HL-60 (cell line): ENCODE measurements at regions not wholly inside any gene's neighbourhood (a gene's known extent, or its start where the extent isn't known, plus 50 kb on each side); places are given as distances from the start of the nearest gene placed in this dataset.

Experiments
- DNase-seq, 2 experiments: peaks; one replicate each; pipeline ENCODE4 v3.0.0-alpha.2; 2010 to 2020; ENCODE audit warnings: low read depth in 1 of 2, low spot score in 1 of 2
- H3K27ac ChIP-seq: fragments of 250-450 bp; sonication (Bioruptor Pico); replicated peaks from 2 replicates; pipeline ENCODE4 v1.5.1; 2020; ENCODE audit warnings: mild to moderate bottlenecking, moderate library complexity
- H3K27me3 ChIP-seq: fragments of 250-450 bp; sonication (Bioruptor Pico); 2 replicates; pipeline ENCODE4 v1.5.1; 2021; ENCODE audit warnings: mild to moderate bottlenecking, moderate library complexity; ENCODE audit not compliant: insufficient read depth, poor library complexity, severe bottlenecking
- H3K4me3 ChIP-seq: replicated peaks from 2 replicates; pipeline ENCODE4 v1.5.1; 2011; ENCODE audit warnings: mild to moderate bottlenecking, control low read depth, low read length; ENCODE audit not compliant: insufficient read depth
- GABPA ChIP-seq: IDR thresholded peaks from 2 replicates; pipeline ENCODE4 v1.6.1; 2012; ENCODE audit warnings: low read depth
- POLR2AphosphoS5 ChIP-seq: IDR thresholded peaks from 2 replicates; pipeline ENCODE4 v1.6.1; 2012; ENCODE audit warnings: low read depth
- SPI1 ChIP-seq: IDR thresholded peaks from 2 replicates; pipeline ENCODE4 v1.6.1; 2012; ENCODE audit warnings: low read depth, mild to moderate bottlenecking, borderline replicate concordance
- TF ChIP-seq, protein P1 (sequence below): IDR thresholded peaks from one replicate; pipeline ENCODE4 v1.5.1; 2011; ENCODE audit warnings: low read length, control low read depth, inconsistent platforms; ENCODE audit not compliant: insufficient read depth
- TF ChIP-seq, protein P2 (sequence below): IDR thresholded peaks from 2 replicates; pipeline ENCODE4 v1.6.1; 2012; ENCODE audit warnings: low read depth; ENCODE audit not compliant: insufficient replicate concordance

DNA sequence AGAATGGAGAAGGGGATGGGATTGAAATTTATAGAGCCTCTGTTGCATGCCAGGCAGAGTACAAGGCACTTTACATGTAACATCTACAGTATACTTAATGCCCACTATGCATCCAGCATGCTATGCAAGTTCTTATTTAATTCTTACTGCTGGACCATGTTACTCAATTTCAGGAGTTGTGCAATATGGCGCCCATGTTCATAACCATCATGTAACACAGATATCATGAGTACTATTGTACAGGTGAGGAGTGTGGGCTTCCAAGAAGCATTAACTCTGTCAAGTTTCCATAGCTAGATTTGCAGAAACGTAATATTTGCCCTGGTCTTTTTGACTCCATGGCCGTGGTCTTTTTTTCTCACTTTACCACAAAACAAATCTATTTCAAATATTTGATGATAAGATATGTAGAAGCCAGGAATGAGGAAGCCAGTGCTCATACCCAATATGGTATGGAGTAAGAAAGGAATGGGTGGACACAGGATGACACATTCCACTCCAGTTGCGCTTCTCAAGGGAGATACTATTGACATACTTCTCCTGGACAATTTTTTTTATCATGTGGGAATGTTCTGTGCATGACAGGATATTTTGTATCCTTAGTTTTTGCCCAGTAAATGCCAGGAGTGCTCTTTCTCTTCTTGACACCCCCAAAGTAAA is 191.8 kb downstream of the C12orf75 start:
- H3K27ac ChIP-seq = no peak overlapping the region
- no peak for DNase-seq

GRCh38 chr12:105523164-105524057 is 192.9 kb downstream of the C12orf75 start:
- Histone ChIP-seq H3K27ac (no peak overlapping the region), H3K4me3 (no peak overlapping the region), H3K27me3 (no peaks in the 10 kb centered on the region)
- TF ChIP-seq GABPA (no peak), POLR2AphosphoS5 (no peak), SPI1 (no peak)
- TF ChIP-seq, protein P1, sequence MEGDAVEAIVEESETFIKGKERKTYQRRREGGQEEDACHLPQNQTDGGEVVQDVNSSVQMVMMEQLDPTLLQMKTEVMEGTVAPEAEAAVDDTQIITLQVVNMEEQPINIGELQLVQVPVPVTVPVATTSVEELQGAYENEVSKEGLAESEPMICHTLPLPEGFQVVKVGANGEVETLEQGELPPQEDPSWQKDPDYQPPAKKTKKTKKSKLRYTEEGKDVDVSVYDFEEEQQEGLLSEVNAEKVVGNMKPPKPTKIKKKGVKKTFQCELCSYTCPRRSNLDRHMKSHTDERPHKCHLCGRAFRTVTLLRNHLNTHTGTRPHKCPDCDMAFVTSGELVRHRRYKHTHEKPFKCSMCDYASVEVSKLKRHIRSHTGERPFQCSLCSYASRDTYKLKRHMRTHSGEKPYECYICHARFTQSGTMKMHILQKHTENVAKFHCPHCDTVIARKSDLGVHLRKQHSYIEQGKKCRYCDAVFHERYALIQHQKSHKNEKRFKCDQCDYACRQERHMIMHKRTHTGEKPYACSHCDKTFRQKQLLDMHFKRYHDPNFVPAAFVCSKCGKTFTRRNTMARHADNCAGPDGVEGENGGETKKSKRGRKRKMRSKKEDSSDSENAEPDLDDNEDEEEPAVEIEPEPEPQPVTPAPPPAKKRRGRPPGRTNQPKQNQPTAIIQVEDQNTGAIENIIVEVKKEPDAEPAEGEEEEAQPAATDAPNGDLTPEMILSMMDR = no peak
- TF ChIP-seq, protein P2, sequence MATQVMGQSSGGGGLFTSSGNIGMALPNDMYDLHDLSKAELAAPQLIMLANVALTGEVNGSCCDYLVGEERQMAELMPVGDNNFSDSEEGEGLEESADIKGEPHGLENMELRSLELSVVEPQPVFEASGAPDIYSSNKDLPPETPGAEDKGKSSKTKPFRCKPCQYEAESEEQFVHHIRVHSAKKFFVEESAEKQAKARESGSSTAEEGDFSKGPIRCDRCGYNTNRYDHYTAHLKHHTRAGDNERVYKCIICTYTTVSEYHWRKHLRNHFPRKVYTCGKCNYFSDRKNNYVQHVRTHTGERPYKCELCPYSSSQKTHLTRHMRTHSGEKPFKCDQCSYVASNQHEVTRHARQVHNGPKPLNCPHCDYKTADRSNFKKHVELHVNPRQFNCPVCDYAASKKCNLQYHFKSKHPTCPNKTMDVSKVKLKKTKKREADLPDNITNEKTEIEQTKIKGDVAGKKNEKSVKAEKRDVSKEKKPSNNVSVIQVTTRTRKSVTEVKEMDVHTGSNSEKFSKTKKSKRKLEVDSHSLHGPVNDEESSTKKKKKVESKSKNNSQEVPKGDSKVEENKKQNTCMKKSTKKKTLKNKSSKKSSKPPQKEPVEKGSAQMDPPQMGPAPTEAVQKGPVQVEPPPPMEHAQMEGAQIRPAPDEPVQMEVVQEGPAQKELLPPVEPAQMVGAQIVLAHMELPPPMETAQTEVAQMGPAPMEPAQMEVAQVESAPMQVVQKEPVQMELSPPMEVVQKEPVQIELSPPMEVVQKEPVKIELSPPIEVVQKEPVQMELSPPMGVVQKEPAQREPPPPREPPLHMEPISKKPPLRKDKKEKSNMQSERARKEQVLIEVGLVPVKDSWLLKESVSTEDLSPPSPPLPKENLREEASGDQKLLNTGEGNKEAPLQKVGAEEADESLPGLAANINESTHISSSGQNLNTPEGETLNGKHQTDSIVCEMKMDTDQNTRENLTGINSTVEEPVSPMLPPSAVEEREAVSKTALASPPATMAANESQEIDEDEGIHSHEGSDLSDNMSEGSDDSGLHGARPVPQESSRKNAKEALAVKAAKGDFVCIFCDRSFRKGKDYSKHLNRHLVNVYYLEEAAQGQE = no peak
- DNase-seq = no peak

More for the DNA sequence above, 191.8 kb downstream of the C12orf75 start:
- Histone ChIP-seq H3K4me3 (no peak overlapping the region), H3K27me3 (no peaks in the 10 kb centered on the region)
- TF ChIP-seq, protein P1 = no peak
- TF ChIP-seq, protein P2 = no peak
- TF ChIP-seq SPI1 = no peak
- TF ChIP-seq POLR2AphosphoS5 = no peak
- no peak for TF ChIP-seq GABPA

DNA sequence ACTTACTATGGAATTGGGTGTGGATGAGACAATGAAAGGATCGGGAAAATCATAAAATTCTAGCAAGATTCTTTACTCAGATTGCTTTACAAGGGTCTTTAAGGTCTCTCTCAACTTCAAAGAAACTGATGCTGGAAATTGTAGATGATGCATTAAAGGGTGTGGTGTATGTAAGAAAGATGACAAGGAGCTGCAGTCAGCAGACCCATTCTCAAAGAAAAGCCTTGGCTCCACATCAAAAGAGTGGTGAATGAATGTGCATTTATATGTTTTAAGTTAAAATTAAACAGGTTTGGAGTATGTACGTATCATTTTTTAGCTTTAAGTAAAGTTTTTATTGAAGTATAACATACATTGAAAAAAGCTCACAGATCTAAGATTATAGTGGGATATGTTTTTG is 194.5 kb downstream of the C12orf75 start:
- H3K4me3 ChIP-seq = no peak overlapping the region
- no peaks in the 10 kb centered on the region for H3K27me3 ChIP-seq
- H3K27ac ChIP-seq = no peak overlapping the region
- DNase-seq = no peak
- no peak for TF ChIP-seq POLR2AphosphoS5
- TF ChIP-seq SPI1 = no peak
- TF ChIP-seq, protein P1 = no peak
- TF ChIP-seq, protein P2 = no peak
- TF ChIP-seq GABPA = no peak
